ENCODE measurements at regions not wholly inside any gene's neighbourhood (a gene's known extent, or its start where the extent isn't known, plus 50 kb on each side); places are given as distances from the start of the nearest gene placed in this dataset.

GRCh38 chr20:60662307-60662706, 589.8 kb upstream of the CDH4 start:
- ATAC-seq (ENCODE audit: poor library complexity) = no peak
- ChIA-PET POLR2A (no interaction called here), CTCF (no interaction called here)
- Histone ChIP-seq H3K27me3 (ENCODE audit: control insufficient read depth in 1 of 2, insufficient read depth in 2 of 2, low read length in 2 of 2) (no peaks in the 10 kb centered on the region), H3K4me1 (ENCODE audit: insufficient read depth, low read length) (no peaks in the 10 kb centered on the region), H3K36me3 (ENCODE audit: insufficient read depth, low read length) (no peaks in the 10 kb centered on the region), H3K4me3 (ENCODE audit: low read length) (no peak overlapping the region), H3K27ac (ENCODE audit: low read depth in 1 of 2, low read length in 2 of 2) (no peak overlapping the region), H3K9me3 (ENCODE audit: control insufficient read depth in 1 of 2, insufficient read depth in 1 of 2, low read length in 2 of 2) (peaks cover 0 to 12% of the 10 kb centered on the region in 2 experiments)
- Mint-ChIP-seq H3K4me1 (ENCODE audit: low read depth) (no peaks in the 10 kb centered on the region), H3K4me3 (no peak overlapping the region), H3K36me3 (ENCODE audit: low read depth) (no peaks in the 10 kb centered on the region), H3K9me3 (no peaks in the 10 kb centered on the region), H3K27me3 (peaks cover 4% of the 10 kb centered on the region), H3K27ac (no peak overlapping the region)
- intact Hi-C loops (cut with DNase I, micrococcal nuclease) = no loop called here
- DNase-seq = no peak
- no peak for TF ChIP-seq CTCF (IDR thresholded peaks at IDR 0.05)

GRCh38 chr20:60664106-60664505, 588.0 kb upstream of the CDH4 start:
- no peak for TF ChIP-seq CTCF (IDR thresholded peaks at IDR 0.05)
- Mint-ChIP-seq H3K27me3 (peaks cover 4% of the 10 kb centered on the region), H3K4me3 (no peak overlapping the region), H3K27ac (no peak overlapping the region), H3K36me3 (ENCODE audit: low read depth) (no peaks in the 10 kb centered on the region), H3K9me3 (no peaks in the 10 kb centered on the region), H3K4me1 (ENCODE audit: low read depth) (no peaks in the 10 kb centered on the region)
- Histone ChIP-seq H3K27me3 (ENCODE audit: control insufficient read depth in 1 of 2, insufficient read depth in 2 of 2, low read length in 2 of 2) (no peaks in the 10 kb centered on the region), H3K4me1 (ENCODE audit: insufficient read depth, low read length) (no peaks in the 10 kb centered on the region), H3K4me3 (ENCODE audit: low read length) (no peak overlapping the region), H3K36me3 (ENCODE audit: insufficient read depth, low read length) (no peaks in the 10 kb centered on the region), H3K27ac (ENCODE audit: low read depth in 1 of 2, low read length in 2 of 2) (no peak overlapping the region), H3K9me3 (ENCODE audit: control insufficient read depth in 1 of 2, insufficient read depth in 1 of 2, low read length in 2 of 2) (peaks cover 0 to 2% of the 10 kb centered on the region in 2 experiments)
- DNase-seq (no peak), ATAC-seq (ENCODE audit: poor library complexity) (no peak)
- POLR2A ChIA-PET = interaction anchor here (0.6 kb wide), 1 partner anchor 11 kb away, joined by 3 read pairs; no protein-coding TSS in a partner anchor
- intact Hi-C loops (cut with DNase I, micrococcal nuclease) = no loop called here
- CTCF ChIA-PET = no interaction called here

GRCh38 chr20:60667641-60668040, 584.4 kb upstream of the CDH4 start:
- H3K27ac Mint-ChIP-seq = no peak overlapping the region
- no peak overlapping the region for H3K4me3 Mint-ChIP-seq
- ATAC-seq (ENCODE audit: poor library complexity) = no peak
- ChIA-PET POLR2A (no interaction called here), CTCF (no interaction called here)
- intact Hi-C loops (cut with DNase I, micrococcal nuclease) = no loop called here
- H3K9me3 Mint-ChIP-seq = no peaks in the 10 kb centered on the region
- Histone ChIP-seq H3K4me3 (ENCODE audit: low read length) (no peak overlapping the region), H3K27ac (ENCODE audit: low read depth in 1 of 2, low read length in 2 of 2) (no peak overlapping the region), H3K9me3 (ENCODE audit: control insufficient read depth in 1 of 2, insufficient read depth in 1 of 2, low read length in 2 of 2) (no peaks in the 10 kb centered on the region), H3K4me1 (ENCODE audit: insufficient read depth, low read length) (no peaks in the 10 kb centered on the region), H3K36me3 (ENCODE audit: insufficient read depth, low read length) (no peaks in the 10 kb centered on the region), H3K27me3 (ENCODE audit: control insufficient read depth in 1 of 2, insufficient read depth in 2 of 2, low read length in 2 of 2) (no peaks in the 10 kb centered on the region)
- no peaks in the 10 kb centered on the region for H3K27me3 Mint-ChIP-seq
- no peak for DNase-seq
- H3K36me3 Mint-ChIP-seq (ENCODE audit: low read depth) = no peaks in the 10 kb centered on the region
- TF ChIP-seq CTCF (IDR thresholded peaks at IDR 0.05) = no peak
- H3K4me1 Mint-ChIP-seq (ENCODE audit: low read depth) = no peaks in the 10 kb centered on the region

Measured in CD4-positive, alpha-beta T cell (primary cell).